GM18505 (cell line): ENCODE measurements at regions not wholly inside any gene's neighbourhood (a gene's known extent, or its start where the extent isn't known, plus 50 kb on each side); places are given as distances from the start of the nearest gene placed in this dataset.
"Not testable (repeated sequence)": the region's sequence is repeated elsewhere in the genome, so short reads cannot be mapped to it uniquely, and the experiment has no call there.

Experiments
- ATAC-seq: cut with Tn5 transposase; IDR thresholded peaks from one replicate; pipeline ENCODE4 v1.9.1; 2021; ENCODE audit not compliant: unreplicated experiment
- POLR2A ChIP-seq: IDR thresholded peaks from 4 replicates; pipeline ENCODE4 v1.6.1; 2011; ENCODE audit warnings: borderline replicate concordance; ENCODE audit not compliant: insufficient read depth, insufficient read length; ENCODE audit errors: extremely low read depth

GRCh38 chr7:50251765-50252164 is 52.8 kb upstream of the IKZF1 start:
- TF ChIP-seq POLR2A = no peak
- ATAC-seq = no peak

GRCh38 chr7:50246551-50246950 is 58.0 kb upstream of the IKZF1 start:
- no peak for ATAC-seq
- no peak for TF ChIP-seq POLR2A

GRCh38 chr7:50242111-50242510 is 62.4 kb upstream of the IKZF1 start:
- ATAC-seq = not testable (repeated sequence)

GRCh38 chr7:50240699-50241098 is 63.8 kb upstream of the IKZF1 start:
- ATAC-seq = not testable (repeated sequence)

- no peak for ATAC-seq
- TF ChIP-seq POLR2A = no peak
Observed at GRCh38 chr7:50229964-50230363, 74.6 kb upstream of the IKZF1 start.

DNA sequence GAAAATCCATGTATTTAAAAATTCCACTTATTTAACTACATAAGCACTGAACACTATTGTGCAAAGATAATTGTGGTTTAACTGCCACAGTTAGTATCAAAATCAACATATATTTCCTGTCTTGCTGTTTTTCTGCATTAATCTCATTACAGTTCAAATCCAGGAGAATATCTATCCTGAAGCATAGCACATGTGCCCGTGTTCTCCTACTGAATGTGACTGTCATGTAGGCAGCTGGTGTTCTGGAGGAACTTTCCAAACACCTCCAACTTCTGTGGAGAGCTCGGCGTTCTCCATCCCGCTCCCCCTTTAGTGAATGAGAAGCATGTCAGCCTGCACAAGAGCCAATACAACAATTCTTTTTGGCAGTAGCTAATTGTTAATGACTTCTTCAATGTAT is 76.4 kb upstream of the IKZF1 start:
- no peak for ATAC-seq
- TF ChIP-seq POLR2A = no peak

- no peak for TF ChIP-seq POLR2A
- ATAC-seq = no peak
Observed at GRCh38 chr7:50227726-50228125, 76.8 kb upstream of the IKZF1 start.

GRCh38 chr7:50226669-50227068 is 77.8 kb upstream of the IKZF1 start:
- no peak for ATAC-seq
- no peak for TF ChIP-seq POLR2A

GRCh38 chr7:50226145-50226544 is 78.4 kb upstream of the IKZF1 start:
- no peak for TF ChIP-seq POLR2A
- ATAC-seq = no peak

GRCh38 chr7:50221433-50221832 is 83.1 kb upstream of the IKZF1 start:
- no peak for ATAC-seq
- TF ChIP-seq POLR2A = no peak

DNA sequence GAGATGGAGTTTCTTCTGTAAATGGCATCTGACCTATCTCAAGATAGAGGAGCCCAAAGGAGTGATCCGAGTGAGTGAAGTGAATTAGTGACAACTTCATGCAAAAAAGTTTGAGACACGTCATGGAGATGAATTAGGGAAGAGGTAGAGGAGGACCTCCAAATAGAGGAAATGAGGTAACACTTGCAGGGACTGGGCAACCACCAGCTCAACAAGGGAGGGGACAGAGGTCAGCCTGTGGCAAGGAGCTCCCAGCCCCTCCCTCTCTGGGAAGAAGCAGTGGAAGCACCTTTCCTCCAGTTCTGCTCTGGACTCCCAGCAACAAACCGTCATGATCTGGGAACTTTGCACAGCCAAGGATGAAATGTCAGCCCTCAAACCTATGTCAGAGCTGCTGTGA is 83.5 kb upstream of the IKZF1 start:
- no peak for TF ChIP-seq POLR2A
- no peak for ATAC-seq

DNA sequence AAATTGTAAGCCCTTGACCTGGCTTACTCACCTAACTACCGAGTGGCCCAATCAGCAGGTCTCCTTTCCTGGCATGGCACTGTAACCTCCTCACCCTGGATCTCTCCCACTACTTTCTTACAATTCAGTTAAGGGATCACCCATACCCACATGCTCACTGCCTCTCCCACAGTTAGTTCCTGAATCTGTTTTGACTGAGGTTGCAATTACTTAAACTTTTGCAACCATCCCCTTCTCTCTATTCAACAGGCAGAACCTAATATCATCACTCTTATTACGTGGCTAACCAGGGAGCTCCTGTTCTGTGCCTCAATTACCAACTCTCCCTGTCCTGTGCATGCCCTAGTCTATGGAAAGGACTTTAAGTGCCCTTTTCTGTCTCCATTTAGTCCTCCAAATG is 84.2 kb upstream of the IKZF1 start:
- no peak for ATAC-seq
- TF ChIP-seq POLR2A = no peak

- no peak for TF ChIP-seq POLR2A
- ATAC-seq = no peak
Observed at GRCh38 chr7:50217821-50218281, 86.7 kb upstream of the IKZF1 start.

DNA sequence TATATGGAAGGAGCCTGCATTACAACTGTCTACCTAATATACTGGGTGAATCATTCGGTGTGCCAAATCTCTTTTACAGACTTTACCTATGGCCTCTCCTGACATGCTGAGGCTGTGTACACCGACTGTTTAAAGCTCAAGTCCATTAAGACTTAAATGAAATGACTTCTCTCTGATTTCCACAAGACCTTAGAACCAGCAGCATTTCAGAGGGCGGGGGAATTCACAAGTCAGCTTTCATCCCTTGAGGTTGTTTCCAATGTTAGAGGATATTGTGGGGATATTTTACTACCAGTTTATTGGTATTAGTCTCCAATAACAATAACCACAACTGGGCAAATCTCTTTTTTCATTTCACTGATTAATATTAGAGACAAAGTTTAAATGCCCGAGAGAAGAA is 87.1 kb upstream of the IKZF1 start:
- TF ChIP-seq POLR2A = no peak
- ATAC-seq = no peak

- no peak for TF ChIP-seq POLR2A
- no peak for ATAC-seq
Observed at GRCh38 chr7:50216626-50217025, 87.9 kb upstream of the IKZF1 start.
